Fibroblast of villous mesenchyme (primary cell): ENCODE measurements at regions not wholly inside any gene's neighbourhood (a gene's known extent, or its start where the extent isn't known, plus 50 kb on each side); places are given as distances from the start of the nearest gene placed in this dataset.

Experiments used
- DNase-seq: peaks from one replicate; pipeline ENCODE4 v3.0.0-alpha.2; 2010; ENCODE audit warnings: low read depth
- H3K4me3 ChIP-seq: 2 replicates; pipeline ENCODE4 v1.5.1; 2011; ENCODE audit warnings: low read depth, mild to moderate bottlenecking, low read length
- TF ChIP-seq, protein P1 (sequence below): IDR thresholded peaks from 2 replicates; pipeline ENCODE4 v1.5.1; 2012; ENCODE audit warnings: low read depth, mild to moderate bottlenecking, low read length; ENCODE audit not compliant: insufficient read depth

DNA sequence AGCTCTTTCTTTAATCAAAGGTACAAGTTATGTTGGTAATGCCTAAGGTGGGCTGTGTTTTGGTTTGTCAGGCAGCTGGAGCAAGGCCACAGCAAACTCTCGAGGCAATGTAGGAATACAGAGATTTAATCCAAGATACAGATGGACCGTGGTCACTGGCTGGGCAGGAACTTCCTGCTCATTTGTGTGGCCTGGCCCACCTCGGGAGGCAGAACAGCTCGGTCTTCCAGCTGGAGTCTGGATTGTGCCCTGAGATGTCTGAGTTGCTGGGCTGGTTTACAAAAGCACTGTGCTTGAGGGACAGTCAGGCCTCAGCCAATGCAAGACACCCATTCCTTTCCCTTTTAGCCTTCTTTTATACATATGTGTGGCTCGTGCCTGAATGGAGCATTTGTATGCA is 506.1 kb upstream of the SALL3 start:
- TF ChIP-seq, protein P1, sequence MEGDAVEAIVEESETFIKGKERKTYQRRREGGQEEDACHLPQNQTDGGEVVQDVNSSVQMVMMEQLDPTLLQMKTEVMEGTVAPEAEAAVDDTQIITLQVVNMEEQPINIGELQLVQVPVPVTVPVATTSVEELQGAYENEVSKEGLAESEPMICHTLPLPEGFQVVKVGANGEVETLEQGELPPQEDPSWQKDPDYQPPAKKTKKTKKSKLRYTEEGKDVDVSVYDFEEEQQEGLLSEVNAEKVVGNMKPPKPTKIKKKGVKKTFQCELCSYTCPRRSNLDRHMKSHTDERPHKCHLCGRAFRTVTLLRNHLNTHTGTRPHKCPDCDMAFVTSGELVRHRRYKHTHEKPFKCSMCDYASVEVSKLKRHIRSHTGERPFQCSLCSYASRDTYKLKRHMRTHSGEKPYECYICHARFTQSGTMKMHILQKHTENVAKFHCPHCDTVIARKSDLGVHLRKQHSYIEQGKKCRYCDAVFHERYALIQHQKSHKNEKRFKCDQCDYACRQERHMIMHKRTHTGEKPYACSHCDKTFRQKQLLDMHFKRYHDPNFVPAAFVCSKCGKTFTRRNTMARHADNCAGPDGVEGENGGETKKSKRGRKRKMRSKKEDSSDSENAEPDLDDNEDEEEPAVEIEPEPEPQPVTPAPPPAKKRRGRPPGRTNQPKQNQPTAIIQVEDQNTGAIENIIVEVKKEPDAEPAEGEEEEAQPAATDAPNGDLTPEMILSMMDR = no peak
- H3K4me3 ChIP-seq = no peak overlapping the region
- no peak for DNase-seq

DNA sequence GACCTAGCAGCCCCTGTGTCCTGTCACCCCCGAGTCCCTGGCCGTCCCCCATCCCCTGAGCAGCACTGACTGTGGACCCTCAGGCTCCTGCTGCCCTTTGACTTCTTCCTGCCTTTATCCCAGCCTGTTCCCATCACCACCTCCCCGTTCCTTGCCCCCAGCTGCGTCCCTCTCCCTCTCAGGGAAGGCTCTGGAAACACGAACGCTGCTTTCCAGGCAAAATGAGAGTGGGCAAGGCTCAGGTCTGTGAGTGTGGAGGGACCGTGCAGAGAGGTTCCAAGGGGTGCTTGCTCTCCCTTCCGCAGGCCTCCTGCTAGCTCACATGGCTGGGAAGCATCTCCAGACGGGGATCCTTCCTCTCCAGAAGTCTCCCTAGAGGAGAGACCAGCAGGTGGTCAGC is 501.8 kb upstream of the SALL3 start:
- no peak for DNase-seq
- TF ChIP-seq, protein P1 = no peak
- no peak overlapping the region for H3K4me3 ChIP-seq

DNA sequence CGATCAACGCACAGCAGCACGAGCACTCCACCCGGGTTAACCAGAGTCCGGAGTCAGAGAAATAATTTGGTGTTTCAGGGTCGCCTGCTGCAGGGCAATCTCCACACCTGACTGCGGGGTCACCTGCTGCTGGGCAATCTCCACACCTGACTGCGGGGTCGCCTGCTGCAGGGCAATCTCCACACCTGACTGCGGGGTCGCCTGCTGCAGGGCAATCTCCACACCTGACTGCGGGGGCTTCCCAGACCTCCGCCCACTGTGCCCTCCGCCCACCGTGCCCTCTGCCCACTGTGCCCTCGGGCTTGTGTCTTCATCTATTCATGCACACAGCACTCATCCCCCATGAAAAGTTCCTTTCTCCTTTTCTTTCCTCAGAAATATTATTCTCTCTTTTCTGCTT is 500.2 kb upstream of the SALL3 start:
- no peak for DNase-seq
- TF ChIP-seq, protein P1 = no peak
- H3K4me3 ChIP-seq = no peak overlapping the region

DNA sequence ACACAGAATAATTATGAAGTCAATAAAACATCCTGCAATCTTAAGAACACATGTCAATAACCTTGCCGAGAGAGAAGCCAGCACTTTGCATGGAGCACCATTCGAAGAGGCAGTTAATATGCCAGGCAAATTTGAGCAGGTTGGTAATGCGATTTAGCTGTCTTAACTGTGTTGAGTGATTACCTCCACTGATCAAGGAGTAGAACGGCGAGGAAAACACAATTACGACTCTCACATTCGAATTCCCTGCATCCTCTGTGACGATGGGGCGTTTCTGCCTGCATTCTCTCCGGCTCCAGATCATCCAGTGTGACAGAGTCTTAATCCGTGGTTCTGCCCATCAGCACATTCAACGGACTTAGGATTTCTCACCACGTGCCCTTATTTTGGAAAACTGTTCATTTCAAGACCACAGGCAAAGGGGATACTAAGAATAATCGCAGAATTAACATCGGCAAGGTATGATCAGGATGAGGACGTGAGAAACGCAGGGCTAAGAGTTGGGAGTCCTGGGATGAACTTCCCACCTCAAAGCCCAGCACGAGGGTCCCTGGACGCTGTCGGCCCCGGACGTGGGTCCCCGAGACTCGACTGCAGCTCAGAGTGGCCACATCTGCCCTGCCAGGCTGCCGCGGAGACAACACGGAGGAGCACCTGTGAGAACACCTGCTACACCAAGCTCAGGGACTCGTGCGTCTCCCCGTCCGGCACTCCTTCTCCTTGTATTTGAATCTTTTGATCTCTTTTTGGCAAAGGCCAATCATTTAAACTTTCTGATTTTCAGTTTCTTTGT is 499.2 kb upstream of the SALL3 start:
- TF ChIP-seq, protein P1 = no peak
- no peak overlapping the region for H3K4me3 ChIP-seq
- DNase-seq = no peak

DNA sequence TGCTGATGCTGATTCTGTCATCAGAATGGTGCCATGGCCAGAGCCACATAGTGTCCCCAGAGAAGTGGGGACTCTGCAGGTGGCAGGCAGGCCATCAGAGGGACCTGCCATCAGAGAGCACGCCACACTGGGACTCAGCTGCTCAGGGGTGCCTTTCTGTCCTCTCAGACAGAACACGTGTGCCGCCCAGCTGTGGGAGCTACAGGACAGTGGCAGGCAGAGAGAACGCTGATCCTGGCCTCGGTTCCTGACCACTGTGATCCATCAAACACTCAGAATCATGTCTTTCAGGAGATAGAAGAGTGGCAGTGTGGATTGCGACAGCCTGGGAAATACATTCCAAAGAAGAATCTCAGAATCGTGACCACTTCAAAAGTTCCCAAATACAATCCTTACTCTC is 497.2 kb upstream of the SALL3 start:
- no peak overlapping the region for H3K4me3 ChIP-seq
- no peak for DNase-seq
- TF ChIP-seq, protein P1 = no peak

DNA sequence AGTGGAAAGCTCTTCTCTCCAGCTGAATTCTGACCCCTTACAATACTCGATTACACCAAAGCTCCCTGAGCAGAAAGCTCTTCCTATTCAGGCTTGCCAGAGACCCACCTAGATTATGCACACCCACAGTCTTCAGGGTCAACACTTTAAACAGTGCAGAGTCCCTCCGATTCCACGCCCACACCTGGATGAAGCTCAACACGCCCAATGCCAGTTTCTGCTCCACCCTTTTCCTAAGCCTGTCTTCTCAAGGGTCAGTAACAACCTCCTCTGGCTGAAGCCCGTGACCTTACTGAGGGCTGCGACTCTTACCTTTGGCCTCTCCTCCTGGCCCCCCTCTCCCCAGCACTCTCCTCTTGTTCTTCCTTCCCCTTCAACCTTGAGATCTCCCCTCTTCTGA is 492.0 kb upstream of the SALL3 start:
- DNase-seq = no peak
- TF ChIP-seq, protein P1 = no peak
- no peak overlapping the region for H3K4me3 ChIP-seq
